IMR-90 (cell line): ENCODE measurements at regions not wholly inside any gene's neighbourhood (a gene's known extent, or its start where the extent isn't known, plus 50 kb on each side); places are given as distances from the start of the nearest gene placed in this dataset.

ENCODE experiments used
- ATAC-seq: fragments of 200-7000 bp; cut with Tn5 transposase; 2 replicates; pipeline ENCODE4 v1.9.1; 2020; ENCODE audit warnings: low read depth, mild to moderate bottlenecking, moderate library complexity
- BruUV-seq: library from RNA; stranded (reverse); fragments of 400-500 nt; replicated peaks from 2 replicates; lab custom pipeline; 2021; lab: Mats Ljungman, UMichigan
- CTCF ChIA-PET: fragments of 300-600 bp; formaldehyde crosslinking; extraction: SDS; loops from one replicate; lab custom pipeline; 2021; ENCODE audit warnings: antibody characterized with exemption; lab: Yijun Ruan, JAX
- POLR2A ChIA-PET: fragments of 300-600 bp; sonication (Branson Sonifier 250); formaldehyde crosslinking; loops from one replicate; lab custom pipeline; 2022; ENCODE audit warnings: antibody characterized with exemption; ENCODE audit not compliant: unreplicated experiment; lab: Charles Lee
- DNase-seq: peaks from one replicate; pipeline ENCODE4 v3.0.0; 2013
- H2AFZ ChIP-seq: replicated peaks from 2 replicates; pipeline ENCODE3; 2013; ENCODE audit warnings: low read length, mild to moderate bottlenecking; ENCODE audit not compliant: poor library complexity
- H2AK5ac ChIP-seq: 2 replicates; pipeline ENCODE4 v1.6.1; 2013; ENCODE audit warnings: low read depth, low read length, inconsistent platforms
- H2AK9ac ChIP-seq: replicated peaks from 2 replicates; pipeline ENCODE3; 2013; ENCODE audit warnings: mild to moderate bottlenecking, low read depth, low read length, moderate library complexity; ENCODE audit not compliant: poor library complexity
- H2BK120ac ChIP-seq: 2 replicates; pipeline ENCODE4 v1.6.1; 2013; ENCODE audit warnings: low read depth, low read length, inconsistent platforms
- H2BK15ac ChIP-seq: 3 replicates; pipeline ENCODE4 v1.6.1; 2013; ENCODE audit warnings: low read depth, low read length, inconsistent platforms
- H2BK20ac ChIP-seq: 2 replicates; pipeline ENCODE4 v1.6.1; 2013; ENCODE audit warnings: low read depth, mild to moderate bottlenecking, inconsistent platforms, low read length, moderate library complexity
- H2BK5ac ChIP-seq: 2 replicates; pipeline ENCODE4 v1.6.1; 2013; ENCODE audit warnings: mild to moderate bottlenecking, low read depth, low read length, inconsistent platforms; ENCODE audit not compliant: poor library complexity, severe bottlenecking
- H3K14ac ChIP-seq: replicated peaks from 2 replicates; pipeline ENCODE4 v1.6.1; 2013; ENCODE audit warnings: low read depth, low read length, inconsistent platforms
- H3K18ac ChIP-seq: 2 replicates; pipeline ENCODE4 v1.6.1; 2013; ENCODE audit warnings: low read depth, low read length, control low read depth
- H3K23ac ChIP-seq: 2 replicates; pipeline ENCODE4 v1.6.1; 2013; ENCODE audit warnings: low read depth, low read length, inconsistent platforms
- H3K27ac ChIP-seq: 2 replicates; pipeline ENCODE4 v1.5.1; 2013; ENCODE audit warnings: mild to moderate bottlenecking, control low read depth, low read length; ENCODE audit not compliant: insufficient read depth
- H3K27me3 ChIP-seq: 2 replicates; pipeline ENCODE4 v1.6.1; 2013; ENCODE audit warnings: low read length; ENCODE audit not compliant: control insufficient read depth, insufficient read depth
- H3K36me3 ChIP-seq: 2 replicates; pipeline ENCODE4 v1.6.1; 2013; ENCODE audit warnings: low read length, mixed read lengths; ENCODE audit not compliant: control insufficient read depth, insufficient read depth
- H3K4ac ChIP-seq: 2 replicates; pipeline ENCODE4 v1.6.1; 2013; ENCODE audit warnings: low read depth, low read length, inconsistent platforms
- H3K4me1 ChIP-seq: 2 replicates; pipeline ENCODE4 v1.6.1; 2013; ENCODE audit warnings: low read length, mixed read lengths; ENCODE audit not compliant: control insufficient read depth, insufficient read depth
- H3K4me2 ChIP-seq: 2 replicates; pipeline ENCODE4 v1.6.1; 2013; ENCODE audit warnings: low read depth, mild to moderate bottlenecking, control low read depth, low read length, moderate library complexity
- H3K4me3 ChIP-seq: 2 replicates; pipeline ENCODE4 v1.5.1; 2013; ENCODE audit warnings: low read depth, mild to moderate bottlenecking, control low read depth, low read length, moderate library complexity; ENCODE audit not compliant: insufficient read depth
- H3K56ac ChIP-seq: 2 replicates; pipeline ENCODE4 v1.6.1; 2013; ENCODE audit warnings: low read length, inconsistent platforms; ENCODE audit not compliant: insufficient read depth; ENCODE audit errors: extremely low read depth
- H3K79me1 ChIP-seq, 2 experiments: 2 replicates each; pipeline ENCODE4 v1.6.1; 2013; ENCODE audit warnings: low read length in 2 of 2, inconsistent platforms in 1 of 2, low read depth in 1 of 2
- H3K9ac ChIP-seq: 2 replicates; pipeline ENCODE4 v1.6.1; 2013; ENCODE audit warnings: low read depth, low read length, control low read depth
- H3K9me1 ChIP-seq: 2 replicates; pipeline ENCODE4 v1.6.1; 2013; ENCODE audit warnings: low read length, inconsistent platforms; ENCODE audit not compliant: insufficient read depth
- H3K9me3 ChIP-seq: 2 replicates; pipeline ENCODE4 v1.6.1; 2013; ENCODE audit warnings: low read length; ENCODE audit not compliant: control insufficient read depth, insufficient read depth
- H4K20me1 ChIP-seq: 2 replicates; pipeline ENCODE4 v1.6.1; 2013; ENCODE audit warnings: low read length, inconsistent platforms; ENCODE audit not compliant: insufficient read depth
- H4K5ac ChIP-seq: 2 replicates; pipeline ENCODE4 v1.6.1; 2013; ENCODE audit warnings: mild to moderate bottlenecking, low read depth, low read length, control low read depth
- H4K8ac ChIP-seq, 2 experiments: 2 replicates each; pipeline ENCODE4 v1.6.1; 2013; ENCODE audit warnings: low read depth in 2 of 2, low read length in 2 of 2, control low read depth in 1 of 2, inconsistent platforms in 1 of 2
- H4K91ac ChIP-seq: 2 replicates; pipeline ENCODE4 v1.6.1; 2013; ENCODE audit warnings: low read depth, low read length, inconsistent platforms; ENCODE audit not compliant: insufficient read depth
- BHLHE40 ChIP-seq: fragments of 150-350 bp; IDR thresholded peaks from 2 replicates; pipeline ENCODE4 v1.6.1; 2016; ENCODE audit warnings: mild to moderate bottlenecking, low read depth, low read length
- CEBPB ChIP-seq: IDR thresholded peaks from 2 replicates; pipeline ENCODE4 v1.6.1; 2012; ENCODE audit warnings: low read depth, low read length, improper control_type of control experiment
- CHD1 ChIP-seq: IDR thresholded peaks from 2 replicates; pipeline ENCODE4 v1.6.1; 2012; ENCODE audit warnings: low read depth, low read length, improper control_type of control experiment
- FOS ChIP-seq: fragments of 150-350 bp; IDR thresholded peaks from 2 replicates; pipeline ENCODE4 v1.6.1; 2016; ENCODE audit warnings: low read depth, low read length
- MAFK ChIP-seq: IDR thresholded peaks from 2 replicates; pipeline ENCODE4 v1.6.1; 2012; ENCODE audit warnings: low read depth, low read length, improper control_type of control experiment
- MAZ ChIP-seq: IDR thresholded peaks from 2 replicates; pipeline ENCODE4 v1.6.1; 2012; ENCODE audit warnings: low read depth, mild to moderate bottlenecking, low read length, improper control_type of control experiment, moderate library complexity, borderline replicate concordance
- MXI1 ChIP-seq: IDR thresholded peaks from 2 replicates; pipeline ENCODE4 v1.6.1; 2012; ENCODE audit warnings: low read depth, mild to moderate bottlenecking, low read length, moderate library complexity, borderline replicate concordance
- NFE2L2 ChIP-seq: fragments of 150-350 bp; IDR thresholded peaks from 2 replicates; pipeline ENCODE4 v1.6.1; 2016; ENCODE audit warnings: low read depth, mild to moderate bottlenecking, low read length
- POLR2A ChIP-seq: IDR thresholded peaks from 2 replicates; pipeline ENCODE4 v1.6.1; 2012; ENCODE audit warnings: mild to moderate bottlenecking, low read depth, low read length
- RAD21 ChIP-seq: IDR thresholded peaks from 2 replicates; pipeline ENCODE4 v1.6.1; 2012; ENCODE audit warnings: low read length, improper control_type of control experiment
- RCOR1 ChIP-seq: IDR thresholded peaks from 2 replicates; pipeline ENCODE4 v1.6.1; 2012; ENCODE audit warnings: mild to moderate bottlenecking, low read length, improper control_type of control experiment; ENCODE audit not compliant: insufficient replicate concordance
- RFX5 ChIP-seq: IDR thresholded peaks from 2 replicates; pipeline ENCODE4 v1.8.0; 2012; ENCODE audit warnings: low read depth, mild to moderate bottlenecking, low read length, moderate library complexity
- SMC3 ChIP-seq: fragments of 150-350 bp; IDR thresholded peaks from 2 replicates; pipeline ENCODE4 v1.6.1; 2016; ENCODE audit warnings: low read depth, mild to moderate bottlenecking, antibody characterized with exemption, low read length, moderate library complexity
- WGBS, 2 experiments: methylation state at CpG; one replicate each; pipeline versions ENCODE4 v1.1.5 to v1.1.7; 2013; ENCODE audit warnings: missing lambda C conversion rate in 2 of 2; ENCODE audit not compliant: insufficient read length in 1 of 2; ENCODE audit errors: extremely low coverage in 2 of 2; 5-methylcytosine and 5-hydroxymethylcytosine counted together
- dilution Hi-C: fragments of 300-500 bp; cut with HindIII; formaldehyde crosslinking; loops from one replicate; pipeline ENCODE4 v1.14.3; 2018; ENCODE audit warnings: low sequenced_read_pairs; ENCODE audit not compliant: unreplicated experiment
- in situ Hi-C: fragments of 300-500 bp; cut with MboI; formaldehyde crosslinking; loops from 3 replicates; pipeline ENCODE4 v1.14.3; 2019; ENCODE audit warnings: low sequenced_read_pairs, inconsistent platforms, mixed read lengths
- intact Hi-C: fragments of 100-400 bp; cut with micrococcal nuclease; formaldehyde crosslinking; loops from 2 replicates; pipeline ENCODE4 v1.10.0; 2022
- TF ChIP-seq, protein P1 (sequence below): conservative IDR thresholded peaks from 2 replicates; pipeline ENCODE4 v1.5.1; 2012; ENCODE audit warnings: mild to moderate bottlenecking, low read depth, low read length, improper control_type of control experiment
- TF ChIP-seq, protein P2 (sequence below): fragments of 150-350 bp; IDR thresholded peaks from 2 replicates; pipeline ENCODE4 v1.6.1; 2016; ENCODE audit warnings: low read depth, mild to moderate bottlenecking, low read length, moderate library complexity, borderline replicate concordance
- TF ChIP-seq, protein P3 (sequence below): fragments of 150-350 bp; IDR thresholded peaks from 2 replicates; pipeline ENCODE4 v1.6.1; 2017; ENCODE audit warnings: mild to moderate bottlenecking, antibody characterized with exemption, low read length, low read depth

DNA sequence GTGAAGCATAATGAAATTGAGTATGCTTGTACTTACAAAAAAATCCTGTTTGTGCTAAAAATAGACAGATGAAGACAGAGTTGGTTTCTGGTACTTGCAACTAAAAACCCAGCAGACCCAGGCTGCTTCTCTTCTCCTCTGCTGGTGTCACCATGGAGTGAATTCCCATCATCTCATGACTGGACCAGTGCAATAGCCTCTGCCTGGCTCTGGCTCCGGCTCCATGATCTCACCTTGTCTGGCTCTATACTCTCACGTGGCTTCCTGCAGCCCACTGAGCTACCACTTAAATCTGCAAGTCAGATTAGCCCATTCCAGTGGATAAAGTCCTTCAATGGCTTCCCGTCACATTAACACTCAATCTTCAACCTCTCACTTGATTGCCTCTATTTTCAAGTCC is 129.2 kb upstream of the CADPS start:
- no TSS peak for BruUV-seq
- peaks cover 4% of the 10 kb centered on the region for H3K9me3 ChIP-seq
- 38% methylated on average over 2 of the region's 3 CpGs; no CpG with 5 or more reads in 1 of the 2 experiments for WGBS, 2 experiments
- H4K91ac ChIP-seq, result no peak overlapping the region
- TF ChIP-seq, protein P1, sequence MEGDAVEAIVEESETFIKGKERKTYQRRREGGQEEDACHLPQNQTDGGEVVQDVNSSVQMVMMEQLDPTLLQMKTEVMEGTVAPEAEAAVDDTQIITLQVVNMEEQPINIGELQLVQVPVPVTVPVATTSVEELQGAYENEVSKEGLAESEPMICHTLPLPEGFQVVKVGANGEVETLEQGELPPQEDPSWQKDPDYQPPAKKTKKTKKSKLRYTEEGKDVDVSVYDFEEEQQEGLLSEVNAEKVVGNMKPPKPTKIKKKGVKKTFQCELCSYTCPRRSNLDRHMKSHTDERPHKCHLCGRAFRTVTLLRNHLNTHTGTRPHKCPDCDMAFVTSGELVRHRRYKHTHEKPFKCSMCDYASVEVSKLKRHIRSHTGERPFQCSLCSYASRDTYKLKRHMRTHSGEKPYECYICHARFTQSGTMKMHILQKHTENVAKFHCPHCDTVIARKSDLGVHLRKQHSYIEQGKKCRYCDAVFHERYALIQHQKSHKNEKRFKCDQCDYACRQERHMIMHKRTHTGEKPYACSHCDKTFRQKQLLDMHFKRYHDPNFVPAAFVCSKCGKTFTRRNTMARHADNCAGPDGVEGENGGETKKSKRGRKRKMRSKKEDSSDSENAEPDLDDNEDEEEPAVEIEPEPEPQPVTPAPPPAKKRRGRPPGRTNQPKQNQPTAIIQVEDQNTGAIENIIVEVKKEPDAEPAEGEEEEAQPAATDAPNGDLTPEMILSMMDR, result no peak
- TF ChIP-seq SMC3, result no peak
- no peak for TF ChIP-seq RAD21
- no peak for TF ChIP-seq FOS
- no peak for TF ChIP-seq MAFK
- no peak for TF ChIP-seq CEBPB
- no peak for TF ChIP-seq MXI1
- no peak for TF ChIP-seq RCOR1
- TF ChIP-seq MAZ, result no peak
- TF ChIP-seq, protein P2, sequence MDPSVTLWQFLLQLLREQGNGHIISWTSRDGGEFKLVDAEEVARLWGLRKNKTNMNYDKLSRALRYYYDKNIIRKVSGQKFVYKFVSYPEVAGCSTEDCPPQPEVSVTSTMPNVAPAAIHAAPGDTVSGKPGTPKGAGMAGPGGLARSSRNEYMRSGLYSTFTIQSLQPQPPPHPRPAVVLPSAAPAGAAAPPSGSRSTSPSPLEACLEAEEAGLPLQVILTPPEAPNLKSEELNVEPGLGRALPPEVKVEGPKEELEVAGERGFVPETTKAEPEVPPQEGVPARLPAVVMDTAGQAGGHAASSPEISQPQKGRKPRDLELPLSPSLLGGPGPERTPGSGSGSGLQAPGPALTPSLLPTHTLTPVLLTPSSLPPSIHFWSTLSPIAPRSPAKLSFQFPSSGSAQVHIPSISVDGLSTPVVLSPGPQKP, result no peak
- TF ChIP-seq, protein P3, sequence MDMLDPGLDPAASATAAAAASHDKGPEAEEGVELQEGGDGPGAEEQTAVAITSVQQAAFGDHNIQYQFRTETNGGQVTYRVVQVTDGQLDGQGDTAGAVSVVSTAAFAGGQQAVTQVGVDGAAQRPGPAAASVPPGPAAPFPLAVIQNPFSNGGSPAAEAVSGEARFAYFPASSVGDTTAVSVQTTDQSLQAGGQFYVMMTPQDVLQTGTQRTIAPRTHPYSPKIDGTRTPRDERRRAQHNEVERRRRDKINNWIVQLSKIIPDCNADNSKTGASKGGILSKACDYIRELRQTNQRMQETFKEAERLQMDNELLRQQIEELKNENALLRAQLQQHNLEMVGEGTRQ, result no peak
- no peak for TF ChIP-seq POLR2A
- no peak for TF ChIP-seq CHD1
- no peak for TF ChIP-seq RFX5
- no peak for TF ChIP-seq BHLHE40
- no peak for TF ChIP-seq NFE2L2
- no peak overlapping the region for H2AK9ac ChIP-seq
- dilution Hi-C loops, result no loop called here
- no peak overlapping the region for H3K14ac ChIP-seq
- intact Hi-C loops, result no loop called here
- no peak overlapping the region for H3K4me3 ChIP-seq
- no peaks in the 10 kb centered on the region for H4K20me1 ChIP-seq
- no peak overlapping the region for H2AFZ ChIP-seq
- DNase-seq (no peak), ATAC-seq (no peak)
- H3K36me3 ChIP-seq, result no peaks in the 10 kb centered on the region
- in situ Hi-C loops, result no loop called here
- H3K9ac ChIP-seq, result no peak overlapping the region
- no peak overlapping the region for H3K18ac ChIP-seq
- H3K23ac ChIP-seq, result no peak overlapping the region
- no peak overlapping the region for H3K4ac ChIP-seq
- no peak overlapping the region for H3K56ac ChIP-seq
- no peak overlapping the region for H3K27ac ChIP-seq
- H3K4me1 ChIP-seq, result no peaks in the 10 kb centered on the region
- no peak overlapping the region for H2BK5ac ChIP-seq
- H3K79me1 ChIP-seq, result no peaks in the 10 kb centered on the region
- H2BK15ac ChIP-seq, result no peak overlapping the region
- H2AK5ac ChIP-seq, result no peak overlapping the region
- H3K9me1 ChIP-seq, result no peaks in the 10 kb centered on the region
- no peak overlapping the region for H3K4me2 ChIP-seq
- no peaks in the 10 kb centered on the region for H3K27me3 ChIP-seq
- H4K5ac ChIP-seq, result no peak overlapping the region
- H4K8ac ChIP-seq, result no peak overlapping the region
- H2BK120ac ChIP-seq, result no peak overlapping the region
- ChIA-PET POLR2A (no interaction called here), CTCF (no interaction called here)
- H2BK20ac ChIP-seq, result no peak overlapping the region
